CD4-positive, alpha-beta T cell treated with Interleukin-12 subunit alpha and Interleukin-12 subunit beta, for 1 hour (primary cell): ENCODE measurements at regions not wholly inside any gene's neighbourhood (a gene's known extent, or its start where the extent isn't known, plus 50 kb on each side); places are given as distances from the start of the nearest gene placed in this dataset.

Source experiments
- DNase-seq: peaks from one replicate; pipeline ENCODE4 v3.0.0-alpha.2; 2020

DNA sequence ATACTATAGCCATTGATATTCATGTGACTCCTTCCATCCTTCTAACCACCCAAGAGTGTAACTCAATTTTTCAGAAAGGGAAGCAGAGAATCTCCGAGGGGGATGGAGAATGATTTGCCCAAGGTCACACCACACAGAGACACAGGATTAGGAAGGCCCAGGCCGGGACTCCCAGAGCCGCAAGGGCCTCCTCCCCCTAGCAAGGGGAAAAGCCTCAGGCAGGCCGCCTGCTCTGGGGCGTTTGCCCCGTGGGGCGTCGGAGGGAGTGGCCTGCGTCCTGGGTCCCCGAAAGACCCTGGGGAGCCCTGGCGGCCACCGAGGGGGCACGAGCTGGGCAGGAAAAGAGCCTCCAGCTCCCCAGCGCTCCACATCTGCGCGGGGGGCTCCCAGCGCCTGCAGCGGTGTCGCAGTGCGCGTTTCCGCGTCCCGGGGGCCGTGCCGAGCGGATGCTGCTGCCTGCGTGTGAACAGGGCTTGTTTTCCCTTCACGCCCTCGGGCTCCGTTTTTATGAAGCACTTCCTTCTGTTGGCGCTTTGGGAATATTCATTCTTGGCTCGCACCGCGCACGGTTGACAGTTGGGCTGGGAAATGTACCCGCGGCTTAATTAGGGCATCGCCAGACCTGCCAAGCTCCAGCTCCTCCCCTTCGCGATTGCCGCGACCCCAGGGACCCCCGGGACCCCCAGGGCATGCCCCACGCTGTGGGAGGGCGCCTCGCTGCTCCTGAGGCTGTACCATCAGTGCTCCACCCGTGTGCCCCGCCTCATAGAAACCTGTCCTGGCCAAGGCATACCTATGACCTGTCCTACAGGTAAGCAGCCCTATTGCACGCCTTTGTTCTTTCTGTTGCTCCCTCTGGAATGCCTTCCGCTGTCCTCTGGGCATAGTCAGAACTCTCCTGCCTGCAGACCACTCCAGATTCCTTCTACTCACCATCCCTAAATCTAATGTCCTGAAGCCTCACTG lies 158.9 kb upstream of the GLI2 start:
- no peak for DNase-seq

DNA sequence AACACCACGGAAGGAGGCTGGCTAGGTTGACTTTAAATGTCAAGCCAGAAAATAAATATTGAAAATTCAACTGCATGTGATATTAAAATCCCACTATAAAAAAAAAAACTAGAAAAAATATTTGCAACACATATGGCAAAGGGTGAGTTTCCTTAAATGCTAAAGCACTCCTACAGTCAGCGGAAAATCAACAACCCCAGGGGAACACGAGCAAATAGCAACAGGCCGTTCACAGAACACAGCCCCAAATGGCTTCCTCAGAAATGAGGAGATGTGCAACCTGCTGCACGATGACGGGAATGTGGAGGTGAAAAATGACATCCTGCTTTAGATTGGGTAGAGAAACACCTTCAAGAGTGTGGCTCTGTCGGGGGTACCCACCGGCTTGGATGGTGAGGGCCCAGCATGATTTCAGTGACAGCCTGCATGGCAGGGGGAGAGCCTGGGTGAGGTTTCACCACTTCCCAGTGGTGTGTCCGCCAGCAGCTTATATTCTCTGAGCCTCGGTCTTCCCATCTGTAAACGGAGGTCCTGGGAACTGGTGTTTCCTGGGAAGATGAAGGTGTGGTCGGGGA lies 157.9 kb upstream of the GLI2 start:
- DNase-seq, result no peak

DNA sequence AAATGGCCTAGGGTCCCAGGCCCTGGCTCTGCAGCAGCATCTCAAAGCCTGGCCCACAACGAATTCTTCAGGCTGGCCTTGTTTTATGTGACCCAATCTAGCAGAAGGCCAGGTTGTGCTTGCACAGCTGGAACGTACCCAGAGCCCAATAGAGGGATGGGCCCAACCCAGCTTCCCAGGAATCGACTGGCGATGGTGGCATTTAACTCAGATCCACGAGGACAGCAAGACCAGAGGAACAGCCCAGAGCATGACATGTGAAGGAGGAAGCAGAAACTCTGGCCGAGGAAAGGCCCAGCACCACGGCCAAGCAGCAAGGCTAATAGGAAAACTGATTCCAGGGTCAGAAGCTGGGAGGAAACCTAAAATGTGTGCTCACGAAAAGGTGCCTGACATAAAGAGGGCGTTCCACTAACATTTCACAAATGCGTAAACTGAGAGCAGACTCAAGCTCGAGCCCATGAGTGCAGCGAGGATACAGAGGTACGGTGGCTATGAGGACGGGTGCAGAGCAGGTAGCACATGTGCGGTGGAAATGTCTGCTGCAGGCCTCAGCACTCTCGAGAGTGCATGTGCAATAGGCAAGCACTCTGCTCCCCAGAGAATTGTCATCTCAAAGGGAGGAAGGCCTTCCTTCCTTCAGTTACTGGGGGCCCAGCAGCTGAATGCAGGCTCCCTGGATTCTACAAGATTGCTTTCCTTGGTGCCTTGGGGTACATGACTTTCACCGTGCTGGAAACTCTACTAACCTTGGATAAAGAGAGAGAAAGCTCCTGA lies 156.9 kb upstream of the GLI2 start:
- DNase-seq, result no peak

DNA sequence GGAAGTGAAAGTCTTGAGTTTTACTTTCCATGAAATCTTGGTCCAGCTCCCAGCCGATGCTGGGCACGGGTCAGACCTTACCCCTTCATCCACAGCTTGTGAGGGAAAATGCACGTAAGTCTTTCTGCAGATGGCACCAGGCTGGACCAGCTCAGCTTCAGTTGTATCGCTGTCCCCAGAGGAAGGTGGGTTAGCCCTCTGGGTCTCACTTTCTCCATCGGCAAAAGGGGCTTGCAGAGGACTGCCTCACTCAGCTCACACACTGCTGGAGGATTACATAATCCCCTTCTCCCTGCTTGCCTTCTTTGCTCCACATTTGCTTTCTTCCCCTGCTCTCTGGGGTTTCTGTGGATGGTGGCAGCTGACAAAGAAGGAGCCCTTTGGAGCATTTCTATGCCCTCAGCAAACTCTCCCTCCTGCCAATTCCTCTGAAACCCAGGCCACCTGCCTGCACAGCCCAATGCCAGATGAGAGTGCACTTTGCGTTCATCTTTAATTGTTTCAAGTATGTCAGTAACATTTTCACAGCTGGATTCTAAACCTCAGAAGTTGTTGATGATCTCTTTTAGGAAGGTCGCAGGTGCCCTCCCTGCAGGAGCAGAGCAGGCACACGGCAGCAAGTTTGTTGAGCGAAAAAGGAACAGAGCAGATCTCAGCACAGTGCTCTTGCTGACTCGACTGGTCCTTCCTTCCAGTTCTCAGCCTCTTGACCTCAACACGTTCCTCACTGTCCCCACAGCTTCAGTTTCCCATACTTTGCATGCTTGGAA lies 155.6 kb upstream of the GLI2 start:
- DNase-seq, result no peak

DNA sequence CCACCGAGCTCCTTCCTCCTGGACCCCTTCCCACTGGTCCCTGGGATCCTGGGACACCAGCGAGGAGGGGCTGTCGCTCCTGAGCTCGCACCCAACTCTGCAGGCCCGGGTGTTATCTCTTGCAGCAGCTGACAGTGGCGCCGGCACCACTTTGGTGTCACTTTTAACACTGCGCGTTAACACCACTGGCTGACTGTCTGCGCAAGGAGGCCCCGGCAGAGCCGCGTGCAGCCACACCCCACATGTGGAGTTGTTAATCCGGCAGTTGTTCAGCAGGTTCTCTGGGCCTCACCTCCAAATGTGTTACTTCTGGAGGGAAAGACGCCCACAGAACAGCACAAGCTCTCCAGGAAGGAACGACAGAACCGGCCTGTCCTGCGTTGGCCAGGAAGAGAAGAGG lies 155.0 kb upstream of the GLI2 start:
- no peak for DNase-seq

DNA sequence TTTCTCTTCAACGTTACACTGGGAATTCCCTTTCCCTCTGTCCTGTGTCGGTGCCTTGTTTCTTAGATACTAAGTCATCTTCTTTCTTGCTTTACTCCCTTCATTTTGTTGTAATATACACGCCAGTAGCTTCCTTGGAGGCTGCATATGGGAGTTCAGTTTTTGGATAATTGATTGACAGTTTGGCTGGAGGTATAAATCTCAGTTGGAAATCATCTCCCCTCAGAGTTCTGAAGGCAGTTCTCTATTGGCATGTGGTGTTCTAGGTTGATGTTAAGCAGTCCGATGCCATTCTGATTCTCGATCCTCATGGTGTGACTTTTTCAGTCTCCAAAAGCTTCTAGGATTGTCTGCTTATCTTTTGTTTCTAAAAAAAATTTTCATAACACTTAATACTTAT lies 152.5 kb upstream of the GLI2 start:
- DNase-seq, result no peak

DNA sequence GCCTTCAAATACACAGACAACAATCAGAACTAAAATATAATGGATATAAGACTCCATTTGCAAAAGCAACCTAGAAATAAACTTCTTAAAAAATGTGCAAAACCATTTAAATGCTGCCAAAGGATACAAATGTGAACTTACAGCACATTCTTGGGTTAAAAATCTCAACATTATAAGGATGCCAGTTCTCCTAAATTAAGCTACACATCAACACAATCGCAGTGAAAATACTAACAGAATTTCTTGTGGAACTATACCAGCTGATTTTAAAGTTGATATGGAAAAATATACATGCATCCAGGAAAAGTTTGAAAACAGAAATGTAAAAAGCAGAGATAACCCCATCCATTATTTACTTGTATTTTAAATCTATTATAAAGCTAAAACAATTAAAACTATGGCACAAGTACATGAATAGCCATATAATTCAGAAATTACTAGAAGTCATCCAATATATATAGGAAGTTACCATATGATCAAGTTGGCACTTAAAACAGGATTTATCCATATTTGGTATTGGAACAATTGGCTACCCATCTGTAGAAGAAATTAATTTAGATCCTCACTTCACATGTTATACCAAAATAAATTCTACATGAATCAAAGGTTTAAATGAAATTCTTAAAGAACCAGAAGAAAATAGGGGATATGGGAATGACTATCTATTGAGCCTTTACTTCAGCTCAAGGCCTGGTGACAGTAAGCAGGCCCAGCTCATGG lies 151.7 kb upstream of the GLI2 start:
- DNase-seq, result no peak

DNA sequence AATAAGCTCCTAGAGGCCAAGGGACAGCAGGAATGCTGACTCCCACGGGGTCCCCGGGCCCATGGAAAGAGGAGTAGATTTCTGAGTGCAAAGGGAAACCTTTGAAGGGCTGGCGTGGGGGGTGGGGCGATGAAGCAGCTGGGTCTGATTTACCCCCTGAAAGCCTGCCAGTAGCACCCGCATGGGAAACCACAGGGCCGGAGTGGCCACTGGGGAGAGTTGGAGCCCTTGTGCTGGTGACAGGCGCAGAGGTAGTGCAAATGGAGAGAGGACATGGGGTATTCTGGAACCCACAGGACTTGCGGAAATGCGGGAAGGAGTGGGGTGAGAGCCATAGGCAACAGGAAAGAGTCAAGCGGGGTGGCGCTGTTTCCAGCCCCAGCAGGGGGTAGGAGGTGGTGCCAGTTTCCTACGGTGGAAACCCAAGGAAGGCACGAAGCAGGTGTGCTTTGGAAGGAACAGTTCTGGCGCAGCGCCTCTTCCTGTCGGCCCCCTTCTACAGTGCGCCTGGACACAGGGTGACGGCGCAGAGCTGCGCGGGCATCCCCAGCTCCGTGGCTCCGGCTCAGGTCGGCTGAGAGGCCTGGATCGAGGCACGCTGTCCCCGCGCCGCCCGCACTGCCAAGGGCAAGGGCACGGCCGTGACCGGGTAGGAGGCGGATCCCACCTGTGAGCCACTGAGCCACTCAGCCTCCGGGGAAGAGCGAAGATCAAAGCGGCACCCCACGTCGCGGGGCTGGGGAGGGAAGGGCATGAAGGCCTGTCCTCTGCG lies 149.0 kb upstream of the GLI2 start:
- no peak for DNase-seq

DNA sequence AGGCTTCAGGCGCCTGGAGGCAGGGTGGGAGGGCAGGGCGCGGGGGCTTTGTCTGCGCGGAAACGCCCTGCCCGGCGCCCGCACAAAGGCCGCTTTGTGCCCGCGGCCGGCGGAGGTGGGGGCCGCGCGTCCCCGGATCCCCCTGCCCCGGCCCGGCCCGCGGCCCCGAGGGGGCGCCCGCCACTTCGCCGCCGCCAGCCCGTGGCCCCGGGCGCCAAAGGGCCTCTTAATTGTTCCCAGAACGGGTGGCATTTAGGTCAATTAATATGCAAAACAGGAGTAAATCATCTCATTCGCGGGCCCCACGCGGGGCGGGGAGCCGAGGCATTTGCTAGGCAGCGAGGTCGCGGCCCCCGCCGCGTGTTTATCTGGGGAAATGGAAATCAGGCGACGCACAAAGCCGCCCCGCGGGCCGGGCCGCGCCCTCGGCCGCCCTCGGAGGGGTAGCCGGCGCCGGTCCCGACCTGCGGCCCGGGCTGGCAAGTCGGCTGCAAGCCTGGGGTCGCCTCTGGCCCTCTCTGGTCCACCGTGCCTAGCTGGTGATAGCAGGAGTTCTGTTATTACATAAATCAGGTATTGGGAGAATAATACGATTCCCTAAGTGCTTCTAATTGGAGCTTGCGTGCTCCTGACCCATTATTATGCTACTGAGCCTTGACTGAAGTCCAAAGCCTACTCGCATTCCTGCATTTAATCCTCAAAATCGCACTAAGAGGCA lies 148.2 kb upstream of the GLI2 start:
- DNase-seq, result no peak

DNA sequence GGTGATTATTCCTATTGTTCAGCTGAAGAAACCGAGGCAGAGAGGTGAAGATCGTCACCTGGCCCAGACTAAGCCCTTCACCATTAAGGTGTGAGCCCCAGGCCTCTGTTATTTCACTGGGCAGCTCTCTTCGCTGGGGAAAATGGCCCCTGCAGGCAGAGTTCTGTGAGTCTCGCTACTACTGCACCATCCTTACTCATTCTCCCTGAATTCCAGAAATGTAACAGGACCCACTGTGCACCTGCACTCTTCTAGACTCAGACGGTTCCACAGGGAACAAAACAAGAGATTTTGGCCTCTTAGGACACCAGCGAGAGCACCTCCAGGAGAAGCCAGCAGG lies 147.7 kb upstream of the GLI2 start:
- no peak for DNase-seq

DNA sequence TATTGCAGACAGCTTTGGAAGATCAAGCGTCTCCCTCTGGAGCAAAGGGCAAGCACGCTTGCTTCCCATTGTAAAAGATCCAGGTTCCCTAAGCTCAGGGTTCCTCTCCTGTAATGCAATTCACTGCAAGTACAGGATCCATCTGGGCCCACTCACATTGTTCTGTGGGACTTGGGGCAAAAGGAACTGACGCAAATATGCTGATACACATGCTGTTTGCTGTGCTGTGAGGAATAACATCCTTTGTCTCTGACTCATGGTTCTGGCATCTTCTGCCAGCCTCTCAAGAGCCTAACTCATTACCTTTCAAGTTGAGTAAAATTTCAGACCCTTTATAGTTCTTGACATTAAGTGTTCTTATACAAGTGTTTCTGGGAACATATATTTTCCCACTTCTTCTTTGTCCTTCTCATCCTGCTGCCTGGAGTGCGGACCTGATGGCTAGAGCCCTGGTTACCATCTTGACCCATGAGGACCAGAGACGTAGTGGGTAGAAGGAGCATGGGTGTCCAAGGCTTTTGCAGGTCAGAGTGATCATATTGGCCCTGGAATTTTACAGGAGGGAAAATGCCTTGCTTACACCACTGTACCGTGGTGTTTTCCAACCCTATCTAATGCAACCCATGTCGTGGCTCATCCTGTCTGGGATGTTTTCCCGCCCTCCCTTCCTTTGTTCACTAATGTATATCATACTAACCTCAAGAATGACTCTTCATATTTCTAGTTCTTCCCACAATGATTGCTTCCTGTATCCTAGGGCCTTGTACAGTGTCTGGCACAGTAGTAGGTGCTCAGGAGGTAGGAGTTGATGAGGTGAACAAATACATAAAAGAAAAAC lies 145.7 kb upstream of the GLI2 start:
- DNase-seq, result no peak

DNA sequence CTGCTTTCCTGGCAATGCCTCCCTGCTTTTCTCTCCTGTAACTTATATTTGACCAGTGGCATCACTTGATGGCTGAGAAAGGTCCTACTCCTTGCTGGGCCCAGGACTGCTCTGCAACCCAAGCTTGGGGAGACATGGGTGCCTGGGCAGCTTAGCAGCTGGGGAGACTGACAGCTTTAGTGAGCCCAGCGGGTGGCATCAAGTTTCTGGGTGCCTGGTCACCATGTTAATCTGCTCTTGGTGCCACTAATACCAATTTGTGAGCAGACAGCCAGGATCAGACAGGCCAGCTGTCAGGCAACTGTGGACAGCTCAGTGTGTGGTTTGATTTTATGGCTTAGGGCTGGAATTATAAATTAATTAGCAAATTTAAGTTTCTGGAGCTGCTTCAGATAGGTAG lies 144.8 kb upstream of the GLI2 start:
- DNase-seq, result no peak

DNA sequence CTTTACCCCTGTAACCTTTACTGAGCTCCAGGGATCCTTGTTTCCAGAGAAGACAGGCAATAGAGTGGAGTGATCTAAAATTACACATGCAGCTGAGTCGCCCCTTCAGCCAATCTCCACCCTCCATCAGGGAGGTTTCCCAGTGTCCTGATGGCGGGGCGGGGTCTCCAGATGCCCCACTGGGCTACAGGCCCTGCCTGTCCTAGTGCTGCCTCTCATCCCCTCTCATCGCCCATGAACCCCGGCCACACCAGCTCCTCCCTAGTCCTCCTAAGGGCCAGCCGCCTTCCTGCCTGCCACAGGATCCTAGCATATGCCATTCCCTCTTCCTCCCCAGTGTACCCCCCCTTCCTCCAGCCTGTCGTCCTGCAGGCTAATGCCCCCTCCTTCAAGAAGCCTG lies 144.1 kb upstream of the GLI2 start:
- DNase-seq, result no peak

DNA sequence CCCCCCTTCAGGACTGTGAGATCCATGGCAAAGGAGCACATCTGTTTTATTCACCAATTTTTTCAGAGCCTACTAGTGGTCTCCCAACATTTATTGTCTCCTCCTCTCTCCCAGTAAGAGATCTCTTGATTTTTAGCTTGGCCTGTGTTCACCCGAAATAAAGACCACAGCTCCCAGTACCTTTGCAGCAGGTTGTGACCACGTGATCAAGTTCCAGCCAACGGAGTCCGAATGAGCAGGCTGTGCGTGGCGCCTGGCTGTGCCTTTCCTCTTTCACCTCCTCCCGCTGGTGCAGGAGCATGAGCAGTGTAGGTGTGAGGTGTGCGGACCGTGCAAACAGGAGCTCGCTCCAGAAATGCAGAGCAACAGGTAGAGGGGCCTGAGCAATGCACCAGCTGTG lies 143.6 kb upstream of the GLI2 start:
- DNase-seq, result no peak

DNA sequence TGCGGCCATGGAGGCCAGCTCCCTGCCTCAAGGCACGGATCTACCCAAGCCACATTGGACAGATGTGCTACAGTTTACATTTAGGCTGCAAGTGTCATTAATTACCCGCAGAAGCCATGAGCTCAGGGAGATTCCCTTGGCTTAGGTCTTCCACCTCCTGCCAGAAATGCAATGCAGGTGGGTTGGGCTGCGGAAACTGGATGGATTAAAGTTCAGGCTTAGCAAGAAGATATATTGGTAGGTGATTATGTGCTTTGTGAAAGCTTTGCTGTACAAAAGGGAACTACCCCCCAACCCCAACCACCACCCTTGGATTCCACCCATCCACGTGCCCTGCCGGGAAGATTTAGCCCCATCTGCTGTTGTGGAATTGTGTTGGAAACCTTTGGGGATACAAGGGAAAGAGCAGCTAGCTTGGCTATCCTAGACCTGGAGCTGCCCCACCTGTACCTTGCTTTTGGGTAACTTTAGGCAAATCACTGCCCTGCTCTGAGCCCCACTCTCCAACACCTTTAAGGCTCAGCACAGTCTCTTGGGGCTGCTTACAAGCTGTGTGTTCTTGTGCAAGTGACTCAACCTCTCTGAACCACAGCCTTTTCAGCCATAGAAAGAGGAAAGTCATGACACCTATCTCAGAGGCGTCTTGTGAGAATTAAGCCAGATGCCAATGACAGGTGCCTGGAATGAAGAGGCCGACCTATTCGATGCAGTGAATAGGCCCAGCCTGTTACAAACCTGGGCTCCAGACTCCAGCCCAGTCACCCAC lies 141.6 kb upstream of the GLI2 start:
- no peak for DNase-seq

DNA sequence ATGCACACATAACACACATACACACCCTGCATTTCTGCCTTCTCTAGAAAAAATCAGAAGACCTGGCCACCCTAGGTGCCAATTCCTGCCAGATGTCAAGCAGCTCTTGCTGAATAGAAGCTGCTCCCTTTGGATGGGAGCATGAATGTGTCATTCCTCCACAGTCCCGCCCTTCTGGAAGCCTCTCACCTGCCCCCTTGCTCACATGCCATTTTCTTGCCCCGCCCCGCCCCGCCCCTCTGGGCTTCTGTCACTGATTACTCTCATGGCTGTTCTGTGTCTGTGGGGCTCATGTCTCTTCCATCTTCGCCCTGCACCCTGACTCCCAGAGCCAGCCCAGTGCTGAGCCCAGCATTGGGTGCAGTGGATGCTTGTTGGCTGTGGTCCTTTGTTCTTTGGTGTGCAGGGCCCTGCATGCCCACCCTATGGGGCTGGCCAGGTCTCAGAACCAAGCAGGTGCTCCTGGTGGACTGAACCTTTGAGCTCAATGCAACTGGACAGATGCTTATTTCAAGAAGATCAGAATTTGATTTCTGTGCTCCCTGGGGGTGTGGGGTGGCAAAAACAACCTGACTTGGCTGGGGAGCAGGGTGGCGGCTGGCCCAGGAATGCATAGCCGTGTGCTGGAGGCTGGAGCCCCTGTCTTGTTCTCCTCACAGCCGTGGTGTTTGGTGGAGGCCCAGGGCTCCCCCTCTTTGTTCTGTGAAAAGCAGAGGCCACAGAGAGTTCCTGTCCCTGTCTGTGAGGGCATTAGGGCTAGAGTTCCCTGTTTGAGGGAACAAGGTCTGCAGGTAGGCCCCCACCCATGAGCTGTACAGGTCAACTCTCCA lies 140.6 kb upstream of the GLI2 start:
- DNase-seq, result no peak

DNA sequence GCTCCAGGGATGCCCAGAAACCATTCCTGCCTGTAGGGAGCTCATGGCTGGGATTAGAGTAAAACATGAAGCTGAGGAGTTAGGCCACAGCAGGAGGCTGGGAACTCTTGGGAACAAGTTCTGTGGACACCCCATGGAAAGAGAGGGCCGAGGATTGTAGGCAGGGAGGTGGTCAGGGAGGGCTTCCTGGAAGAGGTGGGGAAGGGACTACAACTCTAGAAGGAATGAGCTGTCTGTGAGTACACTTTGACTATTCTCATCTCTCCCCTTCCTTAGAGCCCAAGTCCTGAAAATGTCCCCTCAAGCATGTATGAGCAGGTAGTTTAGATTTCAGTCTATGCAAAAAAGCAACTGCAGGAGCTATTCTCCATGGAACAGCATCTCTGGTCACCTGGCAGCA lies 139.9 kb upstream of the GLI2 start:
- no peak for DNase-seq

DNA sequence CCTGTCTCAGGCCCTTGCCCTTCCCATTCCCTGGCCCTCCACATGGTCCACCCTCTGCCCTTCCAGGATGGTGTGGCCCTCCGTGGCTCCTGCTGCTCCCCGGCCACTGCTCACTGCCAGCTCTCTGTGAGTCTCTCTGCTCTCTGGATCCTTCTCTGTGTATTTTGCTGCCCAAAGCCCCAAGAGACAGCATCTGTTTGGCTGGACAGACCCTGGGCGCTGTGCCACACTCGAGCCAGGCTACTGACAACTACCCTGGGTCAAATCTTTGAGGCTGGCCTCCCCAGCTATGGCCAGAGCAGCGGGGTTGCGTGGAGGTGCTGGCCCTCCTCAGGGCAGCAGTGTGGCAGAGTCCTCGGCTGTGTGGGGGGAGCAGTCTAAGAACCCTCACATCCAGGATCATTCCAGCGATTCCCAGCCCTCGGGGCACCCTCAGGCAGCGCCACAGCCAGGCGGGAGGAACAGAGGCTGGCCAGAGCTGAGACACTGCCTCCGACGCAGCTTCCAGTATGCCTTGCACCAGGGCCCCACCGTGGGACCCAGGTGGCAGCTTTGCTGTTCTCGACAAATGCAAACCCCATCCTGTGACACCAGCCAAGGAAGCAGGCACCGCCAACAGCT lies 139.4 kb upstream of the GLI2 start:
- no peak for DNase-seq
